GM23338 (cell line): ENCODE measurements at regions not wholly inside any gene's neighbourhood (a gene's known extent, or its start where the extent isn't known, plus 50 kb on each side); places are given as distances from the start of the nearest gene placed in this dataset.

ENCODE experiments used
- ATAC-seq: fragments of 200-7000 bp; cut with Tn5 transposase; 3 replicates; pipeline ENCODE4 v1.9.1; 2020
- DNase-seq: peaks from one replicate; pipeline ENCODE4 v3.0.0-alpha.2; 2015; ENCODE audit warnings: low spot score
- H2AFZ ChIP-seq: fragments of 200-600 bp; sonication (generic); 2 replicates; pipeline ENCODE4 v1.8.0; 2016; ENCODE audit warnings: antibody characterized with exemption, mild to moderate bottlenecking, moderate library complexity
- H3F3A ChIP-seq: fragments of 200-600 bp; sonication (generic); replicated peaks from 2 replicates; pipeline ENCODE4 v1.8.0; 2017; ENCODE audit warnings: antibody characterized with exemption, mixed run types, low read depth
- H3K27ac ChIP-seq: fragments of 200-600 bp; sonication (generic); 2 replicates; pipeline ENCODE4 v1.6.1; 2016; ENCODE audit warnings: low read depth
- H3K27me3 ChIP-seq: fragments of 200-600 bp; sonication (generic); 2 replicates; pipeline ENCODE4 v1.8.0; 2016; ENCODE audit warnings: mild to moderate bottlenecking, mixed run types, moderate library complexity; ENCODE audit not compliant: insufficient read depth
- H3K36me3 ChIP-seq: fragments of 200-600 bp; sonication (generic); 2 replicates; pipeline ENCODE4 v1.8.0; 2016; ENCODE audit warnings: mild to moderate bottlenecking; ENCODE audit not compliant: insufficient read depth
- H3K4me1 ChIP-seq: fragments of 200-600 bp; sonication (generic); 2 replicates; pipeline ENCODE4 v1.8.0; 2016; ENCODE audit warnings: mild to moderate bottlenecking, moderate library complexity; ENCODE audit not compliant: insufficient read depth
- H3K4me2 ChIP-seq: fragments of 200-600 bp; sonication (generic); 2 replicates; pipeline ENCODE4 v1.7.1; 2017; ENCODE audit warnings: mixed run types
- H3K4me3 ChIP-seq: fragments of 200-600 bp; sonication (generic); 2 replicates; pipeline ENCODE4 v1.6.1; 2016; ENCODE audit warnings: mixed run types
- H3K79me2 ChIP-seq: fragments of 200-600 bp; sonication (generic); replicated peaks from 2 replicates; pipeline ENCODE4 v1.8.0; 2017; ENCODE audit warnings: mild to moderate bottlenecking; ENCODE audit not compliant: insufficient read depth
- H3K9me2 ChIP-seq: fragments of 200-600 bp; sonication (generic); 2 replicates; pipeline ENCODE4 v1.8.0; 2017; ENCODE audit not compliant: insufficient read depth
- H4K20me1 ChIP-seq: fragments of 200-600 bp; sonication (generic); replicated peaks from 2 replicates; pipeline ENCODE4 v1.8.0; 2017; ENCODE audit warnings: mild to moderate bottlenecking; ENCODE audit not compliant: insufficient read depth
- H3K27ac Mint-ChIP-seq: 2 replicates; pipeline ENCODE4 v1.8.0; 2020; ENCODE audit warnings: inconsistent platforms, mild to moderate bottlenecking, moderate library complexity, mixed read lengths
- H3K27me3 Mint-ChIP-seq: 3 replicates; pipeline ENCODE4 v1.8.0; 2022; ENCODE audit warnings: low read depth, mild to moderate bottlenecking, moderate library complexity, mixed read lengths, inconsistent platforms; ENCODE audit not compliant: insufficient read depth, poor library complexity
- H3K36me3 Mint-ChIP-seq: 3 replicates; pipeline ENCODE4 v1.8.0; 2021; ENCODE audit warnings: low read depth, mild to moderate bottlenecking, inconsistent platforms, moderate library complexity, mixed read lengths
- H3K4me1 Mint-ChIP-seq: 3 replicates; pipeline ENCODE4 v1.8.0; 2020; ENCODE audit warnings: mild to moderate bottlenecking, inconsistent platforms, mixed read lengths
- H3K4me3 Mint-ChIP-seq: 3 replicates; pipeline ENCODE4 v1.8.0; 2021; ENCODE audit warnings: moderate library complexity, mild to moderate bottlenecking, inconsistent platforms, mixed read lengths
- H3K9me3 Mint-ChIP-seq: 3 replicates; pipeline ENCODE4 v1.8.0; 2020; ENCODE audit warnings: moderate library complexity, mild to moderate bottlenecking, inconsistent platforms, mixed read lengths
- CREB1 ChIP-seq: fragments of 250-450 bp; sonication (Bioruptor Pico); IDR thresholded peaks from 2 replicates; pipeline ENCODE4 v1.5.0; 2020; ENCODE audit warnings: low read depth, mild to moderate bottlenecking, moderate library complexity
- CTCF ChIP-seq, 2 experiments: fragments of 200-600 bp in 1 of 2; sonication (generic) in 1 of 2; conservative IDR thresholded peaks; 2 replicates each; pipeline versions ENCODE4 v1.5.1 to v1.6.1; 2016 to 2017; ENCODE audit warnings: antibody characterized with exemption in 2 of 2, low read depth in 2 of 2, mild to moderate bottlenecking in 2 of 2, moderate library complexity in 1 of 2
- ETS1 ChIP-seq: IDR thresholded peaks from 2 replicates; pipeline ENCODE4 v1.6.1; 2016; ENCODE audit warnings: antibody characterized with exemption
- EZH2 ChIP-seq: fragments of 200-600 bp; sonication (generic); IDR thresholded peaks from one replicate; pipeline ENCODE4 v1.8.0; 2017; ENCODE audit warnings: antibody characterized with exemption, mild to moderate bottlenecking, low read depth; ENCODE audit not compliant: unreplicated experiment
- EZH2phosphoT487 ChIP-seq: fragments of 200-600 bp; sonication (generic); IDR thresholded peaks from one replicate; pipeline ENCODE4 v1.8.1; 2018; ENCODE audit warnings: antibody characterized with exemption; ENCODE audit not compliant: unreplicated experiment
- JUNB ChIP-seq: IDR thresholded peaks from one replicate; pipeline ENCODE4 v1.6.1; 2016; ENCODE audit warnings: antibody characterized with exemption; ENCODE audit not compliant: unreplicated experiment
- NANOG ChIP-seq: IDR thresholded peaks from 2 replicates; pipeline ENCODE4 v1.6.1; 2016; ENCODE audit warnings: antibody characterized with exemption, borderline replicate concordance
- POLR2AphosphoS5 ChIP-seq: IDR thresholded peaks from 2 replicates; pipeline ENCODE4 v1.6.1; 2016; ENCODE audit warnings: antibody characterized with exemption, low read depth
- REST ChIP-seq: IDR thresholded peaks from one replicate; pipeline ENCODE4 v1.6.1; 2018; ENCODE audit warnings: antibody characterized with exemption; ENCODE audit not compliant: unreplicated experiment
- STAT1 ChIP-seq: IDR thresholded peaks from one replicate; pipeline ENCODE4 v1.6.1; 2016; ENCODE audit warnings: antibody characterized with exemption; ENCODE audit not compliant: unreplicated experiment
- ZNF114 ChIP-seq: fragments of 250-450 bp; sonication (Bioruptor Pico); IDR thresholded peaks from 2 replicates; pipeline ENCODE4 v1.5.0; 2020; ENCODE audit warnings: mild to moderate bottlenecking, moderate library complexity
- ZNF331 ChIP-seq: fragments of 250-450 bp; sonication (Bioruptor Pico); IDR thresholded peaks from 2 replicates; pipeline ENCODE4 v1.5.0; 2020; ENCODE audit warnings: low read depth, mild to moderate bottlenecking, moderate library complexity
- ZNF462 ChIP-seq: fragments of 250-450 bp; sonication (Bioruptor Pico); IDR thresholded peaks from 2 replicates; pipeline ENCODE4 v1.5.0; 2020; ENCODE audit warnings: mild to moderate bottlenecking, moderate library complexity

GRCh38 chr11:27234043-27234668 lies 128.9 kb downstream of the CCDC34 start:
- no peaks in the 10 kb centered on the region for H3K79me2 ChIP-seq
- peak overlapping the region; percentile 96 for H2AFZ ChIP-seq
- no peaks in the 10 kb centered on the region for H3K27me3 ChIP-seq
- H3K36me3 ChIP-seq, result no peaks in the 10 kb centered on the region
- no peak overlapping the region for H3K4me3 ChIP-seq
- H3K9me2 ChIP-seq, result no peaks in the 10 kb centered on the region; the same call in 1 of the 2 replicates
- no peak overlapping the region for H3K4me2 ChIP-seq
- DNase-seq, result no peak
- ATAC-seq, result no peak
- Mint-ChIP-seq H3K4me1 (peaks cover 14% of the 10 kb centered on the region), H3K4me3 (no peak overlapping the region), H3K36me3 (no peaks in the 10 kb centered on the region), H3K27me3 (no peaks in the 10 kb centered on the region), H3K27ac (no peak overlapping the region), H3K9me3 (no peaks in the 10 kb centered on the region)
- TF ChIP-seq REST (no peak), CREB1 (CRISPR knock-in tag) (no peak), ZNF462 (CRISPR knock-in tag) (no peak), NANOG (no peak), POLR2AphosphoS5 (no peak), CTCF (conservative IDR thresholded peaks at IDR 0.05; ENCODE audit: low read depth in 2 of 2) (no peak), EZH2 (no peak), ZNF114 (CRISPR knock-in tag) (no peak), EZH2phosphoT487 (no peak), ZNF331 (no peak), STAT1 (no peak), JUNB (no peak), ETS1 (no peak)
- H3K27ac ChIP-seq, result no peak overlapping the region
- H4K20me1 ChIP-seq, result no peaks in the 10 kb centered on the region
- no peaks in the 10 kb centered on the region for H3K4me1 ChIP-seq
- H3F3A ChIP-seq, result no peaks in the 10 kb centered on the region
